ENCODE measurements at regions not wholly inside any gene's neighbourhood (a gene's known extent, or its start where the extent isn't known, plus 50 kb on each side); places are given as distances from the start of the nearest gene placed in this dataset.

- DNase-seq, result no peak
These were observed 56.6 kb downstream of the SPRY2 start for GRCh38 chr13:80284290-80284689.

GRCh38 chr13:80278706-80279105 lies 62.2 kb downstream of the SPRY2 start:
- DNase-seq, result no peak

GRCh38 chr13:80276371-80277289 lies 64.3 kb downstream of the SPRY2 start:
- no peak for DNase-seq

- DNase-seq, result no peak
These were observed 66.3 kb downstream of the SPRY2 start for GRCh38 chr13:80274643-80275042.

- no peak for DNase-seq
These were observed 67.2 kb downstream of the SPRY2 start for GRCh38 chr13:80273718-80274117.

- no peak for DNase-seq
These were observed 75.6 kb downstream of the SPRY2 start for GRCh38 chr13:80265348-80265747.

- no peak for DNase-seq
These were observed 77.0 kb downstream of the SPRY2 start for GRCh38 chr13:80263745-80264513.

GRCh38 chr13:80262051-80262695 lies 78.8 kb downstream of the SPRY2 start:
- DNase-seq, result no peak

- no peak for DNase-seq
These were observed 81.8 kb downstream of the SPRY2 start for GRCh38 chr13:80259159-80259558.

- no peak for DNase-seq
These were observed 84.5 kb downstream of the SPRY2 start for GRCh38 chr13:80256352-80256932.

GRCh38 chr13:80255946-80256345 lies 85.0 kb downstream of the SPRY2 start:
- no peak for DNase-seq

- no peak for DNase-seq
These were observed 89.5 kb downstream of the SPRY2 start for GRCh38 chr13:80251403-80251802.

GRCh38 chr13:80250213-80250810 lies 90.6 kb downstream of the SPRY2 start:
- DNase-seq, result no peak

GRCh38 chr13:80249516-80250212 lies 91.3 kb downstream of the SPRY2 start:
- DNase-seq, result no peak

GRCh38 chr13:80245162-80245733 lies 95.7 kb downstream of the SPRY2 start:
- DNase-seq, result no peak

GRCh38 chr13:80244574-80244973 lies 96.4 kb downstream of the SPRY2 start:
- no peak for DNase-seq

- DNase-seq, result no peak
These were observed 98.0 kb downstream of the SPRY2 start for GRCh38 chr13:80242728-80243427.

GRCh38 chr13:80239571-80240255 lies 101.2 kb downstream of the SPRY2 start:
- no peak for DNase-seq

- DNase-seq, result no peak
These were observed 101.8 kb downstream of the SPRY2 start for GRCh38 chr13:80239116-80239515.

- DNase-seq, result no peak
These were observed 103.3 kb downstream of the SPRY2 start for GRCh38 chr13:80237646-80238045.
